HFFc6 (cell line): ENCODE measurements at regions not wholly inside any gene's neighbourhood (a gene's known extent, or its start where the extent isn't known, plus 50 kb on each side); places are given as distances from the start of the nearest gene placed in this dataset.

Experiments
- DNase-seq: peaks from one replicate; pipeline ENCODE4 v3.0.0-alpha.2; 2018
- H3K27ac Mint-ChIP-seq: 2 replicates; pipeline ENCODE4 v1.8.0; 2020; ENCODE audit warnings: mild to moderate bottlenecking, mixed read lengths
- H3K27me3 Mint-ChIP-seq: 2 replicates; pipeline ENCODE4 v1.8.0; 2021; ENCODE audit warnings: mild to moderate bottlenecking, moderate library complexity, mixed read lengths; ENCODE audit not compliant: insufficient read depth
- H3K36me3 Mint-ChIP-seq: 2 replicates; pipeline ENCODE4 v1.8.0; 2021; ENCODE audit warnings: low read depth, mixed read lengths
- H3K4me1 Mint-ChIP-seq: 2 replicates; pipeline ENCODE4 v1.8.0; 2020; ENCODE audit warnings: low read depth, mixed read lengths
- H3K4me3 Mint-ChIP-seq: 2 replicates; pipeline ENCODE4 v1.8.0; 2020; ENCODE audit warnings: mild to moderate bottlenecking, moderate library complexity, mixed read lengths
- H3K9me3 Mint-ChIP-seq: 2 replicates; pipeline ENCODE4 v1.8.0; 2020; ENCODE audit warnings: mild to moderate bottlenecking, mixed read lengths
- CTCF ChIP-seq: fragments of 200-600 bp; sonication (generic); IDR thresholded peaks from 2 replicates; pipeline ENCODE4 v1.5.0; 2021; ENCODE audit warnings: antibody characterized with exemption, mild to moderate bottlenecking

GRCh38 chr11:70736461-70736860 is 338.1 kb downstream of the CTTN start:
- Mint-ChIP-seq H3K27me3 (peaks cover 10% of the 10 kb centered on the region), H3K4me3 (no peak overlapping the region), H3K9me3 (peaks cover 51% of the 10 kb centered on the region), H3K27ac (no peak overlapping the region), H3K4me1 (no peaks in the 10 kb centered on the region), H3K36me3 (peaks cover 17% of the 10 kb centered on the region)
- TF ChIP-seq CTCF, result no peak
- DNase-seq, result no peak

- TF ChIP-seq CTCF, result no peak
- peaks cover 17% of the 10 kb centered on the region for H3K36me3 Mint-ChIP-seq
- peaks cover 12% of the 10 kb centered on the region for H3K27me3 Mint-ChIP-seq
- H3K9me3 Mint-ChIP-seq, result peaks cover 53% of the 10 kb centered on the region
- DNase-seq, result no peak
- H3K4me3 Mint-ChIP-seq, result no peak overlapping the region
- no peaks in the 10 kb centered on the region for H3K4me1 Mint-ChIP-seq
- no peak overlapping the region for H3K27ac Mint-ChIP-seq
Measured at GRCh38 chr11:70736937-70737640, 338.8 kb downstream of the CTTN start.

DNA sequence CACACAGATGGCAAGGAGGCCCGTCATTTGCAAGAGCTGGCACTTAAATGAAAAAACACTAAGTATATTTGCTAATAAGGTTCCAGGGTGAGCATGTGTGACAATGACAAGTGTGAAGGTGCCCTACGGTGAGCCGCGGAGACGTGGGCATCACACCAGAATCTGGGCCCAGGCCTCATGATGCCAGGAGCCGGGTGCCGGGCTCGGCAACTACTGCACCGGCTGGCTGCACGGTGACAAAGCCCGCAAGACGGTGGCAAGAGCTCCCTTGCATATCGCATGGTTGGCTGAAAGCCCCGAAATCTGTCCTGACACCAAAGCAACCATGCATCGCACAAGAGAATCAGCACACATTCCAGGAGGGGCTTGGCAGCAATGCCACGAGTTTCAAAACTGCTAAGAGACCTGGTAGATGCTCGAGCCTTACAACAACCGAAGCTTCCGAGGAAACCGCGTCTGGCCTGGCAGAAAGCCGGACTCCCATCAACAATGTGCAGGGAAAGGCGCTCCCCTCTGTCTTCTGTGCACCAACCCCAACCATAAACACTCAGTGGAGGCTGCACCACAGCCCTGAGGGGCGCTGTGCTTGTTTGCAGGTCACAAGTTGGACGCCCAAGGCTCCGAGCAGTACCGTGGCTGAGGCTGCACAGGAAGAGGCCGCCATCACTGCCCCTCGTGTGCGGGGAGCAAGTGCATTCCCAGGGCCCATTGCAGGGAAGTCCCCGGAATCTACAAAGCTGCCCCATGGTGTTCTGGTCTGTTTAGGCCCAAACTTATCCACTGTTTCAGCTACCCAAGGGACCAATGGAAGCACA is 339.7 kb downstream of the CTTN start:
- peaks cover 18% of the 10 kb centered on the region for H3K36me3 Mint-ChIP-seq
- TF ChIP-seq CTCF, result no peak
- H3K4me1 Mint-ChIP-seq, result no peaks in the 10 kb centered on the region
- no peak overlapping the region for H3K27ac Mint-ChIP-seq
- no peak overlapping the region for H3K4me3 Mint-ChIP-seq
- no peak for DNase-seq
- peaks cover 56% of the 10 kb centered on the region for H3K9me3 Mint-ChIP-seq
- peaks cover 14% of the 10 kb centered on the region for H3K27me3 Mint-ChIP-seq

DNA sequence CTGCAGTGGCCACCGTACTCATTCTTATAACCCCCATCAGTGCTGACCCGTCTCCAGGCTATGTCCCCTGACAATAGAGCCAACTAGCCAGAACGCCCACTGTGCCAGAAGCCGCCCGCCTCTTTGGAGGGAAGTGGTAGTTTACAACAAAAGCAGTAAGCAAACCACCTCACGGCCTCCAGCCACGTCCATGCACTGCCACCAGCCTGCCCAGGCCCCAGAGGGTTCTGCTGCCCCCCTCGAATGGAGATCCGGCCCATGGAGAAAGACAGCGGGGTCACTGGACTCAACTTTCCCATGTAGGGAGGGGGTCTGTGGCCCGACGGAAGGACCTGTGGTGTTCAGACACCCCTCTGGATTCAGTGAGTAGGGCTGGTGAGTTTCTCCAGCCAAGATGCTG is 340.3 kb downstream of the CTTN start:
- peaks cover 18% of the 10 kb centered on the region for H3K36me3 Mint-ChIP-seq
- peaks cover 14% of the 10 kb centered on the region for H3K27me3 Mint-ChIP-seq
- TF ChIP-seq CTCF, result no peak
- DNase-seq, result no peak
- peaks cover 56% of the 10 kb centered on the region for H3K9me3 Mint-ChIP-seq
- no peak overlapping the region for H3K4me3 Mint-ChIP-seq
- H3K27ac Mint-ChIP-seq, result no peak overlapping the region
- no peaks in the 10 kb centered on the region for H3K4me1 Mint-ChIP-seq

- no peak for TF ChIP-seq CTCF
- H3K4me1 Mint-ChIP-seq, result no peaks in the 10 kb centered on the region
- DNase-seq, result no peak
- no peak overlapping the region for H3K4me3 Mint-ChIP-seq
- H3K9me3 Mint-ChIP-seq, result peaks cover 59% of the 10 kb centered on the region
- no peak overlapping the region for H3K27ac Mint-ChIP-seq
- peaks cover 18% of the 10 kb centered on the region for H3K36me3 Mint-ChIP-seq
- H3K27me3 Mint-ChIP-seq, result peaks cover 14% of the 10 kb centered on the region
Measured at GRCh38 chr11:70739091-70739490, 340.8 kb downstream of the CTTN start.
